ENCODE measurements at regions not wholly inside any gene's neighbourhood (a gene's known extent, or its start where the extent isn't known, plus 50 kb on each side); places are given as distances from the start of the nearest gene placed in this dataset.
"Not testable (repeated sequence)": the region's sequence is repeated elsewhere in the genome, so short reads cannot be mapped to it uniquely, and the experiment has no call there.

GRCh38 chr10:130515670-130516069 is 379.5 kb downstream of the GLRX3 start:
- no peaks in the 10 kb centered on the region for H3K9me2 ChIP-seq (ENCODE audit: insufficient read depth, low read length)
- no peak overlapping the region for H2AFZ ChIP-seq (ENCODE audit: low read length)
- H3K4me3 ChIP-seq (ENCODE audit: low read depth, low read length, poor library complexity, severe bottlenecking), result no peak overlapping the region
- H3K36me3 ChIP-seq (ENCODE audit: insufficient read depth, low read length), result no peaks in the 10 kb centered on the region
- no peak overlapping the region for H3K27ac ChIP-seq (ENCODE audit: low read depth, low read length, poor library complexity, severe bottlenecking)
- POLR2A ChIA-PET, result no interaction called here
- intact Hi-C loops (cut with micrococcal nuclease; ENCODE audit: unreplicated experiment), result no loop called here
- H3K9me3 ChIP-seq (ENCODE audit: low read length), result no peaks in the 10 kb centered on the region
- DNase-seq (ENCODE audit: low spot score), result no peak
- BruUV-seq (replicated peaks), result no TSS peak
- no peak for TF ChIP-seq EZH2phosphoT487 (IDR thresholded peaks at IDR 0.05; ENCODE audit: borderline replicate concordance, low read depth, low read length)
- TF ChIP-seq CTCF (conservative IDR thresholded peaks at IDR 0.05; ENCODE audit: low read length), result no peak
- no peaks in the 10 kb centered on the region for H3K79me2 ChIP-seq (ENCODE audit: insufficient read depth, low read depth, low read length)
- CTCF ChIA-PET (ENCODE audit: unreplicated experiment), result no interaction called here
- no peak overlapping the region for H3K4me2 ChIP-seq (ENCODE audit: low read length)
- no peaks in the 10 kb centered on the region for H4K20me1 ChIP-seq (ENCODE audit: insufficient read depth, low read length)
- no peaks in the 10 kb centered on the region for H3K4me1 ChIP-seq (ENCODE audit: insufficient read depth, low read length, poor library complexity, severe bottlenecking)

DNA sequence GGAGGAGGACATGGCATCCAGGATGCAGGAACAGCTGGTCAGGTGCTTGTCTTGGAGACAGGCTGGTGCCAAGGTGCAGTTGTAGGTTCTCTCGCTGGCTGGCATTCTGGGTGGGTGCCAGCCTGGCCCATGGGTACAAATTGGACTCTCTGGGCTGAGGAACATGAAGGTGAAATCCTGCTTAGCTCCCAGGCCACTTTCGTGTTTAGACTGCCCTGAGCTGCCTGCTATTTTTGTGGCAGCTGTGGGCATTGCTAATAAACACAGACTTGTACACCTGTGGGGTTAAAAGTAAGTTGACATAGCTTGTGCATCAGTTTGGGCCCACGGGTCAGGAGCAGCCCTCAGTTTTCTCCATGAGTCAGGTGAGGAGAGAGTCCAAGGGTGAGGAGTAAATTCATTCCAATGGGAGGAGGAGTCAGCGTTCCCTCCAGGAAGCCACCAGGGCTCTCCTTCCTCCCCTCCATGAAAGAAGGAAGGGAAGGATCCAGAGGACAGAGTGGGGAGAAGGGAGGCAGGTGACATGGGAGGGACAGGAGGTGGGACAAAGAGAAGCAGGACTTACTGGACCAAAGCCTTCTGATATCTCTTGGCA is 380.0 kb downstream of the GLRX3 start:
- TF ChIP-seq CTCF (conservative IDR thresholded peaks at IDR 0.05; ENCODE audit: low read length) (no peak), EZH2phosphoT487 (IDR thresholded peaks at IDR 0.05; ENCODE audit: borderline replicate concordance, low read depth, low read length) (no peak)
- ChIA-PET POLR2A (no interaction called here), CTCF (ENCODE audit: unreplicated experiment) (no interaction called here)
- no peak for DNase-seq (ENCODE audit: low spot score)
- Histone ChIP-seq H4K20me1 (ENCODE audit: insufficient read depth, low read length) (no peaks in the 10 kb centered on the region), H3K36me3 (ENCODE audit: insufficient read depth, low read length) (no peaks in the 10 kb centered on the region), H3K4me3 (ENCODE audit: low read depth, low read length, poor library complexity, severe bottlenecking) (no peak overlapping the region), H2AFZ (ENCODE audit: low read length) (no peak overlapping the region), H3K79me2 (ENCODE audit: insufficient read depth, low read depth, low read length) (no peaks in the 10 kb centered on the region), H3K4me1 (ENCODE audit: insufficient read depth, low read length, poor library complexity, severe bottlenecking) (no peaks in the 10 kb centered on the region), H3K27ac (ENCODE audit: low read depth, low read length, poor library complexity, severe bottlenecking) (no peak overlapping the region), H3K9me3 (ENCODE audit: low read length) (no peaks in the 10 kb centered on the region), H3K4me2 (ENCODE audit: low read length) (no peak overlapping the region), H3K9me2 (ENCODE audit: insufficient read depth, low read length) (no peaks in the 10 kb centered on the region)
- no TSS peak for BruUV-seq (replicated peaks)
- intact Hi-C loops (cut with micrococcal nuclease; ENCODE audit: unreplicated experiment), result no loop called here

DNA sequence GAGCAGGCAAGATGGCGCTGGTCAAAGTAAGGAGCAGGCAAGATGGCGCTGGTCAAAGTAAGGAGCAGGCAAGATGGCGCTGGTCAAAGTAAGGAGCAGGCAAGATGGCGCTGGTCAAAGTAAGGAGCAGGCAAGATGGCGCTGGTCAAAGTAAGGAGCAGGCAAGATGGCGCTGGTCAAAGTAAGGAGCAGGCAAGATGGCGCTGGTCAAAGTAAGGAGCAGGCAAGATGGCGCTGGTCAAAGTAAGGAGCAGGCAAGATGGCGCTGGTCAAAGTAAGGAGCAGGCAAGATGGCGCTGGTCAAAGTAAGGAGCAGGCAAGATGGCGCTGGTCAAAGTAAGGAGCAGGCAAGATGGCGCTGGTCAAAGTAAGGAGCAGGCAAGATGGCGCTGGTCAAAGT is 382.7 kb downstream of the GLRX3 start:
- H4K20me1 ChIP-seq (ENCODE audit: insufficient read depth, low read length); BruUV-seq (replicated peaks); H3K79me2 ChIP-seq (ENCODE audit: insufficient read depth, low read depth, low read length); H3K9me3 ChIP-seq (ENCODE audit: low read length); H3K4me2 ChIP-seq (ENCODE audit: low read length); H3K9me2 ChIP-seq (ENCODE audit: insufficient read depth, low read length); H3K4me3 ChIP-seq (ENCODE audit: low read depth, low read length, poor library complexity, severe bottlenecking); CTCF ChIA-PET (ENCODE audit: unreplicated experiment); DNase-seq (ENCODE audit: low spot score); POLR2A ChIA-PET; intact Hi-C loops (cut with micrococcal nuclease; ENCODE audit: unreplicated experiment); H3K36me3 ChIP-seq (ENCODE audit: insufficient read depth, low read length); H3K4me1 ChIP-seq (ENCODE audit: insufficient read depth, low read length, poor library complexity, severe bottlenecking); H3K27ac ChIP-seq (ENCODE audit: low read depth, low read length, poor library complexity, severe bottlenecking); H2AFZ ChIP-seq (ENCODE audit: low read length): not testable (repeated sequence)
